Endothelial cell of umbilical vein (primary cell): ENCODE measurements at regions not wholly inside any gene's neighbourhood (a gene's known extent, or its start where the extent isn't known, plus 50 kb on each side); places are given as distances from the start of the nearest gene placed in this dataset.

ENCODE experiments used
- BruUV-seq: library from RNA; stranded (reverse); fragments of 400-500 nt; replicated peaks from 2 replicates; lab custom pipeline; 2021; lab: Mats Ljungman, UMichigan
- CTCF ChIA-PET: fragments of 300-600, 350-600 bp; sonication (Branson Sonifier 250); formaldehyde crosslinking; loops from one replicate; lab custom pipeline; 2021; ENCODE audit warnings: antibody characterized with exemption, inconsistent platforms; lab: Charles Lee
- POLR2A ChIA-PET: fragments of 300-600, 350-600 bp; sonication (Branson Sonifier 250); formaldehyde crosslinking; loops from one replicate; lab custom pipeline; 2021; ENCODE audit warnings: antibody characterized with exemption, inconsistent platforms; lab: Charles Lee
- DNase-seq: peaks from one replicate; pipeline ENCODE4 v3.0.0-alpha.2; 2011; ENCODE audit warnings: low read depth, low spot score
- FAIRE-seq: peaks from 2 replicates; lab custom pipeline; 2011; peaks lifted over from hg19 to GRCh38; lab: Jason Lieb, UNC
- H2AFZ ChIP-seq: 2 replicates; pipeline ENCODE4 v1.6.0; 2012; ENCODE audit warnings: low read depth, low read length, control low read depth, inconsistent platforms
- H3K27ac ChIP-seq: 2 replicates; pipeline ENCODE4 v1.5.1; 2011; ENCODE audit warnings: low read depth, mild to moderate bottlenecking, control low read depth, low read length, moderate library complexity; ENCODE audit not compliant: insufficient read depth
- H3K27me3 ChIP-seq, 2 experiments: 2 replicates each; pipeline versions ENCODE4 v1.6.0 to v1.6.1; 2011; ENCODE audit warnings: low read length in 2 of 2, mixed read lengths in 1 of 2; ENCODE audit not compliant: control insufficient read depth in 2 of 2, insufficient read depth in 2 of 2
- H3K36me3 ChIP-seq, 2 experiments: 2 replicates in 1 of 2; 3 replicates in 1 of 2; pipeline ENCODE4 v1.5.1; 2011; ENCODE audit warnings: low read length in 2 of 2, mild to moderate bottlenecking in 1 of 2, moderate library complexity in 1 of 2; ENCODE audit not compliant: control insufficient read depth in 2 of 2, insufficient read depth in 2 of 2; ENCODE audit errors: extremely low read depth in 1 of 2
- H3K4me1 ChIP-seq: 3 replicates; pipeline ENCODE4 v1.5.1; 2011; ENCODE audit warnings: mild to moderate bottlenecking, low read length; ENCODE audit not compliant: control insufficient read depth, insufficient read depth; ENCODE audit errors: extremely low read depth
- H3K4me2 ChIP-seq: 2 replicates; pipeline ENCODE4 v1.6.1; 2011; ENCODE audit warnings: low read length, control low read depth, mixed read lengths; ENCODE audit not compliant: insufficient read depth
- H3K4me3 ChIP-seq, 3 experiments: fragments of 200-600 bp in 1 of 3; sonication (generic), shearing (Covaris generic) in 1 of 3; replicated peaks in 1 of 3; 2 replicates each; pipeline ENCODE4 v1.5.1; 2011 to 2016; ENCODE audit warnings: control low read depth in 3 of 3, low read length in 3 of 3, mild to moderate bottlenecking in 2 of 3, inconsistent platforms in 1 of 3, low read depth in 1 of 3, moderate library complexity in 1 of 3; ENCODE audit not compliant: insufficient read depth in 1 of 3
- H3K79me2 ChIP-seq: 2 replicates; pipeline ENCODE4 v1.6.0; 2012; ENCODE audit warnings: low read length, inconsistent platforms; ENCODE audit not compliant: control insufficient read depth, insufficient read depth
- H3K9ac ChIP-seq: replicated peaks from 2 replicates; pipeline ENCODE3; 2011; ENCODE audit warnings: low read length, control low read depth; ENCODE audit not compliant: insufficient read depth; ENCODE audit errors: extremely low read depth
- H3K9me1 ChIP-seq: replicated peaks from 3 replicates; pipeline ENCODE4 v1.6.0; 2011; ENCODE audit warnings: mild to moderate bottlenecking, low read length; ENCODE audit not compliant: control insufficient read depth, insufficient read depth; ENCODE audit errors: extremely low read depth
- H3K9me3 ChIP-seq: replicated peaks from 2 replicates; pipeline ENCODE4 v1.5.1; 2012; ENCODE audit warnings: low read length, inconsistent platforms; ENCODE audit not compliant: control insufficient read depth, insufficient read depth
- H4K20me1 ChIP-seq: replicated peaks from 2 replicates; pipeline ENCODE3; 2011; ENCODE audit warnings: mild to moderate bottlenecking, low read length; ENCODE audit not compliant: control insufficient read depth, insufficient read depth; ENCODE audit errors: extremely low read depth
- CTCF ChIP-seq, 2 donors: IDR thresholded peaks; 1 replicate in 1 of 2; 2 replicates in 1 of 2; pipeline ENCODE4 v1.5.1; 2011; ENCODE audit warnings: low read length in 2 of 2, mild to moderate bottlenecking in 2 of 2, moderate library complexity in 2 of 2, control low read depth in 1 of 2, inconsistent platforms in 1 of 2, low read depth in 1 of 2; ENCODE audit not compliant: insufficient read depth in 1 of 2; ENCODE audit errors: extremely low read depth in 1 of 2
- EZH2 ChIP-seq: IDR thresholded peaks from 2 replicates; pipeline ENCODE4 v1.6.1; 2012; ENCODE audit warnings: borderline replicate concordance, low read depth, mild to moderate bottlenecking, moderate library complexity, low read length, inconsistent platforms; ENCODE audit not compliant: severe bottlenecking
- FOS ChIP-seq: IDR thresholded peaks from 2 replicates; pipeline ENCODE4 v1.6.1; 2011; ENCODE audit warnings: mild to moderate bottlenecking, low read length, moderate library complexity, borderline replicate concordance; ENCODE audit not compliant: insufficient read depth
- GATA2 ChIP-seq: IDR thresholded peaks from 2 replicates; pipeline ENCODE4 v1.7.0; 2011; ENCODE audit warnings: low read depth, mild to moderate bottlenecking, moderate library complexity, mixed read lengths, low read length; ENCODE audit not compliant: insufficient read length, insufficient read depth
- JUN ChIP-seq: IDR thresholded peaks from 2 replicates; pipeline ENCODE4 v1.6.1; 2011; ENCODE audit warnings: borderline replicate concordance, low read depth; ENCODE audit not compliant: insufficient read length, insufficient read depth
- MYC ChIP-seq: IDR thresholded peaks from one replicate; pipeline ENCODE4 v1.6.1; 2011; ENCODE audit warnings: mild to moderate bottlenecking, low read depth, low read length
- POLR2A ChIP-seq: IDR thresholded peaks from 2 replicates; pipeline ENCODE4 v1.6.1; 2012; ENCODE audit warnings: low read depth, mild to moderate bottlenecking, control low read depth, low read length
- POLR2AphosphoS5 ChIP-seq: IDR thresholded peaks from 2 replicates; pipeline ENCODE4 v1.6.1; 2012; ENCODE audit warnings: low read depth, mild to moderate bottlenecking, control low read depth, low read length, moderate library complexity; ENCODE audit not compliant: insufficient read depth
- dilution Hi-C: fragments of 300-500 bp; cut with MboI; formaldehyde crosslinking; loops from one replicate; pipeline ENCODE4 v1.15.0; 2019; ENCODE audit warnings: low sequenced_read_pairs; ENCODE audit not compliant: extremely low pct_ligation_motif_present
- intact Hi-C: fragments of 100-400 bp; cut with micrococcal nuclease; formaldehyde crosslinking; loops from one replicate; pipeline ENCODE4 v1.10.0; 2022
- TF ChIP-seq, protein P1 (sequence below): IDR thresholded peaks from 2 replicates; pipeline ENCODE4 v1.6.1; 2011; ENCODE audit not compliant: insufficient read depth, insufficient read length

- H4K20me1 ChIP-seq: no peaks in the 10 kb centered on the region
- BruUV-seq: no TSS peak
- dilution Hi-C loops: no loop called here
- no peaks in the 10 kb centered on the region for H3K27me3 ChIP-seq
- no peak overlapping the region for H3K4me3 ChIP-seq
- no peak overlapping the region for H3K27ac ChIP-seq
- no peaks in the 10 kb centered on the region for H3K36me3 ChIP-seq
- no peak for DNase-seq
- POLR2A ChIA-PET: no interaction called here
- peaks cover 1% of the 10 kb centered on the region for H3K9me3 ChIP-seq
- CTCF ChIA-PET: no interaction called here
- TF ChIP-seq POLR2A (no peak), FOS (no peak), JUN (no peak), GATA2 (no peak), MYC (no peak), CTCF (IDR thresholded peaks at IDR 0.05; ENCODE audit: extremely low read depth in 1 of 2, insufficient read depth in 1 of 2, low read depth in 1 of 2, low read length in 2 of 2) (no peak), EZH2 (no peak), POLR2AphosphoS5 (no peak)
- TF ChIP-seq, protein P1, sequence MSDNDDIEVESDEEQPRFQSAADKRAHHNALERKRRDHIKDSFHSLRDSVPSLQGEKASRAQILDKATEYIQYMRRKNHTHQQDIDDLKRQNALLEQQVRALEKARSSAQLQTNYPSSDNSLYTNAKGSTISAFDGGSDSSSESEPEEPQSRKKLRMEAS: no peak
- H3K4me2 ChIP-seq: no peak overlapping the region
- no peak overlapping the region for H2AFZ ChIP-seq
- no peak for FAIRE-seq
- H3K9me1 ChIP-seq: no peaks in the 10 kb centered on the region
- intact Hi-C loops: no loop called here
- H3K4me1 ChIP-seq: no peaks in the 10 kb centered on the region
- H3K9ac ChIP-seq: no peak overlapping the region
- no peaks in the 10 kb centered on the region for H3K79me2 ChIP-seq
Observed at GRCh38 chr6:98529364-98529763, 305.0 kb upstream of the POU3F2 start.
